K562 (cell line): ENCODE measurements at regions not wholly inside any gene's neighbourhood (a gene's known extent, or its start where the extent isn't known, plus 50 kb on each side); places are given as distances from the start of the nearest gene placed in this dataset.
"Not testable (repeated sequence)": the region's sequence is repeated elsewhere in the genome, so short reads cannot be mapped to it uniquely, and the experiment has no call there.

ENCODE experiments used
- ATAC-seq: fragments of 200-7000 bp; cut with Tn5 transposase; 3 replicates; pipeline ENCODE4 v1.9.1; 2020; ENCODE audit warnings: moderate library complexity
- BruUV-seq: library from RNA; stranded (reverse); fragments of 400-500 nt; replicated peaks from 2 replicates; lab custom pipeline; 2021; lab: Mats Ljungman, UMichigan
- CTCF ChIA-PET: fragments of 300-600 bp; formaldehyde crosslinking; extraction: SDS; loops from one replicate; lab custom pipeline; 2021; ENCODE audit warnings: low intra/inter-chr PET ratio; lab: Yijun Ruan, JAX
- POLR2A ChIA-PET: fragments of 300-600, 350-650 bp; sonication (Branson Sonifier 250); formaldehyde crosslinking; extraction: SDS; loops from one replicate; lab custom pipeline; 2021; ENCODE audit warnings: antibody characterized with exemption, inconsistent platforms; lab: Yijun Ruan, JAX
- DNase-seq, 4 experiments: peaks; one replicate each; pipeline versions ENCODE4 v3.0.0 to v3.0.0-alpha.2; 2011 to 2018; ENCODE audit warnings: low spot score in 3 of 4, mixed read lengths in 3 of 4; ENCODE audit errors: extremely low read depth in 1 of 4
- FAIRE-seq: peaks from 2 replicates; lab custom pipeline; 2011; peaks lifted over from hg19 to GRCh38; lab: Jason Lieb, UNC
- H2AFZ ChIP-seq: 2 replicates; pipeline ENCODE4 v1.6.0; 2011; ENCODE audit warnings: low read depth, low read length, control low read depth, inconsistent platforms
- H3K27ac ChIP-seq: fragments of 200-600 bp; 3 replicates; pipeline ENCODE4 v1.8.0; 2011; ENCODE audit warnings: low read depth, mild to moderate bottlenecking, control low read depth, inconsistent platforms, low read length, moderate library complexity, mixed read lengths; ENCODE audit errors: extremely low read depth
- H3K27me3 ChIP-seq, 2 experiments: fragments of 300-600 bp in 1 of 2; 2 replicates in 1 of 2; 3 replicates in 1 of 2; pipeline versions ENCODE4 v1.6.0 to v1.8.0; 2011; ENCODE audit warnings: inconsistent platforms in 2 of 2, low read length in 2 of 2, mild to moderate bottlenecking in 1 of 2, mixed read lengths in 1 of 2, moderate library complexity in 1 of 2; ENCODE audit not compliant: control insufficient read depth in 2 of 2, insufficient read depth in 2 of 2
- H3K36me3 ChIP-seq: fragments of 300-600 bp; 3 replicates; pipeline ENCODE4 v1.8.0; 2011; ENCODE audit warnings: mild to moderate bottlenecking, low read length, inconsistent platforms; ENCODE audit not compliant: control insufficient read depth, insufficient read depth
- H3K4me1 ChIP-seq, 2 experiments: fragments of 200-600 bp in 1 of 2; replicated peaks in 1 of 2; 2 replicates in 1 of 2; 3 replicates in 1 of 2; pipeline versions ENCODE4 v1.5.1 to v1.8.0; 2011; ENCODE audit warnings: inconsistent platforms in 2 of 2, low read length in 2 of 2, mild to moderate bottlenecking in 1 of 2, mixed read lengths in 1 of 2, moderate library complexity in 1 of 2; ENCODE audit not compliant: control insufficient read depth in 2 of 2, insufficient read depth in 2 of 2
- H3K4me2 ChIP-seq: 2 replicates; pipeline ENCODE4 v1.6.1; 2011; ENCODE audit warnings: low read length, control low read depth, inconsistent platforms, mixed read lengths; ENCODE audit not compliant: insufficient read depth
- H3K4me3 ChIP-seq: fragments of 200-600 bp; sonication (generic), shearing (Covaris generic); 2 replicates; pipeline ENCODE4 v1.5.1; 2016; ENCODE audit warnings: control low read depth, inconsistent platforms
- H3K79me2 ChIP-seq: fragments of 200-600 bp; 3 replicates; pipeline ENCODE4 v1.8.0; 2011; ENCODE audit warnings: low read length, inconsistent platforms; ENCODE audit not compliant: control insufficient read depth, insufficient read depth
- H3K9ac ChIP-seq, 2 experiments: 2 replicates each; pipeline versions ENCODE4 v1.6.0 to v1.6.1; 2011; ENCODE audit warnings: low read depth in 2 of 2, low read length in 2 of 2, control low read depth in 1 of 2, inconsistent platforms in 1 of 2, mild to moderate bottlenecking in 1 of 2, mixed read lengths in 1 of 2; ENCODE audit not compliant: insufficient read depth in 1 of 2
- H3K9me1 ChIP-seq: one replicate; pipeline ENCODE4 v1.6.0; 2011; ENCODE audit warnings: inconsistent platforms, mild to moderate bottlenecking, low read length, moderate library complexity; ENCODE audit not compliant: control insufficient read depth, insufficient read depth
- H3K9me3 ChIP-seq: replicated peaks from 2 replicates; pipeline ENCODE4 v1.5.1; 2011; ENCODE audit warnings: low read depth, low read length, inconsistent platforms; ENCODE audit not compliant: control insufficient read depth, insufficient read depth
- H4K20me1 ChIP-seq: replicated peaks from 2 replicates; pipeline ENCODE4 v1.6.1; 2011; ENCODE audit warnings: low read length, inconsistent platforms, mixed read lengths; ENCODE audit not compliant: control insufficient read depth, insufficient read depth
- BMI1 ChIP-seq: fragments of 150-350 bp; IDR thresholded peaks from 2 replicates; pipeline ENCODE4 v1.6.1; 2014; ENCODE audit warnings: low read length
- HDGF ChIP-seq: fragments of 450-650 bp; IDR thresholded peaks from 2 replicates; pipeline ENCODE4 v1.6.1; 2016
- NFIC ChIP-seq: fragments of 450-650 bp; IDR thresholded peaks from 2 replicates; pipeline ENCODE4 v1.6.1; 2017; ENCODE audit warnings: mild to moderate bottlenecking, inconsistent platforms
- RFX1 ChIP-seq: fragments of 450-650 bp; IDR thresholded peaks from 2 replicates; pipeline ENCODE4 v1.6.1; 2016; ENCODE audit warnings: mild to moderate bottlenecking, moderate library complexity
- SMAD3 ChIP-seq: fragments of 450-650 bp; formaldehyde crosslinking; conservative IDR thresholded peaks from 2 replicates; pipeline ENCODE4 v1.4.0; 2020; ENCODE audit warnings: mild to moderate bottlenecking
- ZNF696 ChIP-seq: fragments of 250-450 bp; sonication (Bioruptor Pico); conservative IDR thresholded peaks from 2 replicates; pipeline ENCODE4 v1.4.0; 2020; ENCODE audit warnings: mild to moderate bottlenecking, moderate library complexity
- WGBS: fragments of 100-300 bp; shearing (Covaris generic); methylation state at CpG from one replicate; pipeline ENCODE4 v1.1.6; 2016; ENCODE audit warnings: low coverage, mixed read lengths; ENCODE audit not compliant: insufficient coverage; ENCODE audit errors: missing lambda C conversion rate; 5-methylcytosine and 5-hydroxymethylcytosine counted together
- in situ Hi-C: fragments of 300-500 bp; cut with MboI; formaldehyde crosslinking; loops from 4 replicates; pipeline ENCODE4 v1.15.0; 2018; ENCODE audit warnings: inconsistent platforms, mixed read lengths
- intact Hi-C: fragments of 100-400 bp; cut with micrococcal nuclease; formaldehyde crosslinking; loops from 2 replicates; pipeline ENCODE4 v1.14.2; 2022
- TF ChIP-seq, protein P1 (sequence below), 2 experiments: fragments of 450-650 bp in 1 of 2; sonication (generic) in 1 of 2; formaldehyde crosslinking in 1 of 2; IDR thresholded peaks; 2 replicates each; pipeline versions ENCODE4 v1.7.1 to v1.9.0; 2016 to 2022; ENCODE audit warnings: inconsistent platforms in 1 of 2, mild to moderate bottlenecking in 1 of 2, missing genetic modification reagents in 1 of 2

DNA sequence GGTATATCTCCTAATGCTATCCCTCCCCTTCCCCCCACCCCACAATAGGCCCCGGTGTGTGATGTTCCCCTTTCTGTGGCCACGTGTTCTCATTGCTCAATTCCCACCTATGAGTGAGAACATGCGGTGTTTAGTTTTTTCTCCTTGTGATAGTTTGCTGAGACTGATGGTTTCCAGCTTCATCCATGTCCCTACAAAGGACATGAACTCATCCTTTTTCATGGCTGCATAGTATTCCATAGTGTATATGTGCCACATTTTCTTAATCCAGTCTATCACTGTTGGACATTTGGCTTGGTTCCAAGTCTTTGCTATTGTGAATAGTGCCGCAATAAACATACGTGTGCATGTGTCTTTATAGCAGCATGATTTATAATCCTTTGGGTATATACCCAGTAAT lies 122.5 kb upstream of the TAS2R1 start:
- H2AFZ ChIP-seq, H3K27ac ChIP-seq, H3K79me2 ChIP-seq, H3K4me3 ChIP-seq, ATAC-seq, H4K20me1 ChIP-seq, DNase-seq, H3K9ac ChIP-seq, intact Hi-C loops, H3K4me2 ChIP-seq, H3K36me3 ChIP-seq, FAIRE-seq, H3K27me3 ChIP-seq, in situ Hi-C loops, H3K9me3 ChIP-seq, BruUV-seq, H3K4me1 ChIP-seq, H3K9me1 ChIP-seq, CTCF ChIA-PET: not testable (repeated sequence)
- POLR2A ChIA-PET = interaction anchor here (0.7 kb wide), 1 partner anchor 8 kb away, joined by 3 read pairs; no protein-coding TSS in a partner anchor
- WGBS = 6% methylated on average over 2 of the region's 5 CpGs
- peak; percentile 43 for TF ChIP-seq NFIC

- ATAC-seq (no peak), FAIRE-seq (no peak), DNase-seq (no peak)
- no peak overlapping the region for H3K4me3 ChIP-seq
- no peaks in the 10 kb centered on the region for H4K20me1 ChIP-seq
- no peaks in the 10 kb centered on the region for H3K9me3 ChIP-seq
- intact Hi-C loops = no loop called here
- no peaks in the 10 kb centered on the region for H3K27me3 ChIP-seq
- H3K9ac ChIP-seq = no peak overlapping the region
- no peak overlapping the region for H3K27ac ChIP-seq
- CTCF ChIA-PET = interaction anchor here (0.7 kb wide), 1 partner anchor 56 kb away, joined by 3 read pairs; no protein-coding TSS in a partner anchor
- H3K4me2 ChIP-seq = no peak overlapping the region
- POLR2A ChIA-PET = no interaction called here
- H3K4me1 ChIP-seq = no peaks in the 10 kb centered on the region
- H3K9me1 ChIP-seq = no peaks in the 10 kb centered on the region
- 0% methylated on average over 3 of the region's 3 CpGs for WGBS
- no peaks in the 10 kb centered on the region for H3K79me2 ChIP-seq
- BruUV-seq = no TSS peak
- in situ Hi-C loops = no loop called here
- no peaks in the 10 kb centered on the region for H3K36me3 ChIP-seq
- no peak overlapping the region for H2AFZ ChIP-seq
- TF ChIP-seq RFX1 (no peak), BMI1 (no peak), ZNF696 (CRISPR knock-in tag) (no peak), HDGF (no peak), SMAD3 (CRISPR knock-in tag) (no peak)
- TF ChIP-seq, protein P1, sequence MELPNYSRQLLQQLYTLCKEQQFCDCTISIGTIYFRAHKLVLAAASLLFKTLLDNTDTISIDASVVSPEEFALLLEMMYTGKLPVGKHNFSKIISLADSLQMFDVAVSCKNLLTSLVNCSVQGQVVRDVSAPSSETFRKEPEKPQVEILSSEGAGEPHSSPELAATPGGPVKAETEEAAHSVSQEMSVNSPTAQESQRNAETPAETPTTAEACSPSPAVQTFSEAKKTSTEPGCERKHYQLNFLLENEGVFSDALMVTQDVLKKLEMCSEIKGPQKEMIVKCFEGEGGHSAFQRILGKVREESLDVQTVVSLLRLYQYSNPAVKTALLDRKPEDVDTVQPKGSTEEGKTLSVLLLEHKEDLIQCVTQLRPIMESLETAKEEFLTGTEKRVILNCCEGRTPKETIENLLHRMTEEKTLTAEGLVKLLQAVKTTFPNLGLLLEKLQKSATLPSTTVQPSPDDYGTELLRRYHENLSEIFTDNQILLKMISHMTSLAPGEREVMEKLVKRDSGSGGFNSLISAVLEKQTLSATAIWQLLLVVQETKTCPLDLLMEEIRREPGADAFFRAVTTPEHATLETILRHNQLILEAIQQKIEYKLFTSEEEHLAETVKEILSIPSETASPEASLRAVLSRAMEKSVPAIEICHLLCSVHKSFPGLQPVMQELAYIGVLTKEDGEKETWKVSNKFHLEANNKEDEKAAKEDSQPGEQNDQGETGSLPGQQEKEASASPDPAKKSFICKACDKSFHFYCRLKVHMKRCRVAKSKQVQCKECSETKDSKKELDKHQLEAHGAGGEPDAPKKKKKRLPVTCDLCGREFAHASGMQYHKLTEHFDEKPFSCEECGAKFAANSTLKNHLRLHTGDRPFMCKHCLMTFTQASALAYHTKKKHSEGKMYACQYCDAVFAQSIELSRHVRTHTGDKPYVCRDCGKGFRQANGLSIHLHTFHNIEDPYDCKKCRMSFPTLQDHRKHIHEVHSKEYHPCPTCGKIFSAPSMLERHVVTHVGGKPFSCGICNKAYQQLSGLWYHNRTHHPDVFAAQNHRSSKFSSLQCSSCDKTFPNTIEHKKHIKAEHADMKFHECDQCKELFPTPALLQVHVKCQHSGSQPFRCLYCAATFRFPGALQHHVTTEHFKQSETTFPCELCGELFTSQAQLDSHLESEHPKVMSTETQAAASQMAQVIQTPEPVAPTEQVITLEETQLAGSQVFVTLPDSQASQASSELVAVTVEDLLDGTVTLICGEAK (IDR thresholded peaks at IDR 0.05) = no peak
- TF ChIP-seq, protein P1 (CRISPR knock-in tag; IDR thresholded peaks at IDR 0.05) = no peak
Observed at GRCh38 chr5:9743507-9743906, 113.4 kb upstream of the TAS2R1 start.
